IPS DF 6.9 (cell line): ENCODE measurements at regions not wholly inside any gene's neighbourhood (a gene's known extent, or its start where the extent isn't known, plus 50 kb on each side); places are given as distances from the start of the nearest gene placed in this dataset.

ENCODE experiments used
- DNase-seq: peaks from one replicate; pipeline ENCODE4 v3.0.0-alpha.2; 2013; ENCODE audit warnings: low read depth, low spot score
- H3K27ac ChIP-seq: one replicate; pipeline ENCODE4 v1.5.1; 2013; ENCODE audit warnings: low read length, control low read depth
- H3K27me3 ChIP-seq: 2 replicates; pipeline ENCODE4 v1.6.1; 2013; ENCODE audit warnings: mild to moderate bottlenecking, low read length; ENCODE audit not compliant: control insufficient read depth, insufficient read depth
- H3K36me3 ChIP-seq: 2 replicates; pipeline ENCODE4 v1.6.1; 2013; ENCODE audit warnings: low read length; ENCODE audit not compliant: control insufficient read depth, insufficient read depth
- H3K4me1 ChIP-seq: 2 replicates; pipeline ENCODE4 v1.6.1; 2013; ENCODE audit warnings: low read length; ENCODE audit not compliant: control insufficient read depth, insufficient read depth
- H3K4me3 ChIP-seq: 2 replicates; pipeline ENCODE4 v1.5.1; 2013; ENCODE audit warnings: mild to moderate bottlenecking, low read length
- H3K9me3 ChIP-seq: 2 replicates; pipeline ENCODE4 v1.6.1; 2013; ENCODE audit warnings: low read length, inconsistent platforms; ENCODE audit not compliant: control insufficient read depth, insufficient read depth
- WGBS: extraction: QIAGEN DNeasy Blood & Tissue Kit; methylation state at CpG from one replicate; pipeline ENCODE4 v1.1.7; 2013; ENCODE audit warnings: mixed read lengths, missing lambda C conversion rate; ENCODE audit not compliant: insufficient read length, insufficient coverage; 5-methylcytosine and 5-hydroxymethylcytosine counted together

GRCh38 chr1:79374397-79374796 is 367.9 kb upstream of the ADGRL4 start:
- no peak for DNase-seq
- Histone ChIP-seq H3K9me3 (no peaks in the 10 kb centered on the region), H3K27me3 (no peaks in the 10 kb centered on the region), H3K4me3 (no peak overlapping the region), H3K4me1 (no peaks in the 10 kb centered on the region), H3K36me3 (no peaks in the 10 kb centered on the region), H3K27ac (no peak overlapping the region)
- WGBS, result no CpG with 5 or more reads among the region's 1 CpG

- Histone ChIP-seq H3K4me3 (no peak overlapping the region), H3K27me3 (no peaks in the 10 kb centered on the region), H3K36me3 (no peaks in the 10 kb centered on the region), H3K9me3 (no peaks in the 10 kb centered on the region), H3K4me1 (no peaks in the 10 kb centered on the region), H3K27ac (no peak overlapping the region)
- WGBS, result no CpG with 5 or more reads among the region's 2 CpGs
- no peak for DNase-seq
Observed at GRCh38 chr1:79373481-79374125, 367.1 kb upstream of the ADGRL4 start.

GRCh38 chr1:79371802-79372201 is 365.3 kb upstream of the ADGRL4 start:
- no peaks in the 10 kb centered on the region for H3K9me3 ChIP-seq
- no CpG with 5 or more reads among the region's 1 CpG for WGBS
- no peak for DNase-seq
- no peak overlapping the region for H3K4me3 ChIP-seq
- no peak overlapping the region for H3K27ac ChIP-seq
- H3K4me1 ChIP-seq, result no peaks in the 10 kb centered on the region
- H3K36me3 ChIP-seq, result no peaks in the 10 kb centered on the region
- no peaks in the 10 kb centered on the region for H3K27me3 ChIP-seq

GRCh38 chr1:79369091-79369490 is 362.6 kb upstream of the ADGRL4 start:
- WGBS, result no CpG with 5 or more reads among the region's 3 CpGs
- DNase-seq, result no peak
- no peaks in the 10 kb centered on the region for H3K9me3 ChIP-seq
- no peaks in the 10 kb centered on the region for H3K27me3 ChIP-seq
- no peak overlapping the region for H3K4me3 ChIP-seq
- no peaks in the 10 kb centered on the region for H3K36me3 ChIP-seq
- H3K27ac ChIP-seq, result no peak overlapping the region
- peaks cover 1% of the 10 kb centered on the region; the same call in 1 of the 2 replicates for H3K4me1 ChIP-seq

GRCh38 chr1:79364896-79365295 is 358.4 kb upstream of the ADGRL4 start:
- WGBS, result no CpG with 5 or more reads among the region's 1 CpG

GRCh38 chr1:79363430-79363829 is 356.9 kb upstream of the ADGRL4 start:
- peaks cover 1% of the 10 kb centered on the region; the same call in 1 of the 2 replicates for H3K4me1 ChIP-seq
- H3K9me3 ChIP-seq, result no peaks in the 10 kb centered on the region
- H3K4me3 ChIP-seq, result no peak overlapping the region
- no peak for DNase-seq
- no peaks in the 10 kb centered on the region for H3K36me3 ChIP-seq
- no peak overlapping the region for H3K27ac ChIP-seq
- no peaks in the 10 kb centered on the region for H3K27me3 ChIP-seq

More at GRCh38 chr1:79364896-79365295, 358.4 kb upstream of the ADGRL4 start:
- Histone ChIP-seq H3K27me3 (no peaks in the 10 kb centered on the region), H3K36me3 (no peaks in the 10 kb centered on the region), H3K4me1 (peaks cover 1% of the 10 kb centered on the region; the same call in 1 of the 2 replicates), H3K9me3 (no peaks in the 10 kb centered on the region), H3K4me3 (no peak overlapping the region), H3K27ac (no peak overlapping the region)
- DNase-seq, result no peak

GRCh38 chr1:79362470-79362869 is 355.9 kb upstream of the ADGRL4 start:
- Histone ChIP-seq H3K4me3 (no peak overlapping the region), H3K27me3 (no peaks in the 10 kb centered on the region), H3K27ac (no peak overlapping the region), H3K36me3 (no peaks in the 10 kb centered on the region), H3K9me3 (no peaks in the 10 kb centered on the region), H3K4me1 (peaks cover 1% of the 10 kb centered on the region; the same call in 1 of the 2 replicates)
- no CpG with 5 or more reads among the region's 3 CpGs for WGBS
- no peak for DNase-seq

GRCh38 chr1:79355090-79355489 is 348.6 kb upstream of the ADGRL4 start:
- WGBS, result no CpG with 5 or more reads among the region's 4 CpGs
- no peak for DNase-seq
- H3K9me3 ChIP-seq, result no peaks in the 10 kb centered on the region
- no peak overlapping the region for H3K4me3 ChIP-seq
- H3K4me1 ChIP-seq, result no peaks in the 10 kb centered on the region
- no peak overlapping the region for H3K27ac ChIP-seq
- no peaks in the 10 kb centered on the region for H3K27me3 ChIP-seq
- no peaks in the 10 kb centered on the region for H3K36me3 ChIP-seq

- Histone ChIP-seq H3K9me3 (no peaks in the 10 kb centered on the region), H3K4me1 (no peaks in the 10 kb centered on the region), H3K27me3 (no peaks in the 10 kb centered on the region), H3K4me3 (no peak overlapping the region), H3K36me3 (no peaks in the 10 kb centered on the region), H3K27ac (no peak overlapping the region)
- WGBS, result no CpG with 5 or more reads among the region's 4 CpGs
- DNase-seq, result no peak
Observed at GRCh38 chr1:79353224-79353623, 346.7 kb upstream of the ADGRL4 start.

- H3K9me3 ChIP-seq, result no peaks in the 10 kb centered on the region
- H3K4me3 ChIP-seq, result no peak overlapping the region
- no peak overlapping the region for H3K27ac ChIP-seq
- DNase-seq, result no peak
- H3K4me1 ChIP-seq, result no peaks in the 10 kb centered on the region
- H3K36me3 ChIP-seq, result no peaks in the 10 kb centered on the region
- no peaks in the 10 kb centered on the region for H3K27me3 ChIP-seq
- WGBS, result no CpG with 5 or more reads among the region's 3 CpGs
Observed at GRCh38 chr1:79326875-79327274, 320.3 kb upstream of the ADGRL4 start.

GRCh38 chr1:79325705-79326104 is 319.2 kb upstream of the ADGRL4 start:
- no peaks in the 10 kb centered on the region for H3K9me3 ChIP-seq
- H3K27ac ChIP-seq, result no peak overlapping the region
- H3K4me3 ChIP-seq, result no peak overlapping the region
- no peaks in the 10 kb centered on the region for H3K36me3 ChIP-seq
- no peak for DNase-seq
- H3K27me3 ChIP-seq, result no peaks in the 10 kb centered on the region
- H3K4me1 ChIP-seq, result no peaks in the 10 kb centered on the region
